ENCODE measurements at regions not wholly inside any gene's neighbourhood (a gene's known extent, or its start where the extent isn't known, plus 50 kb on each side); places are given as distances from the start of the nearest gene placed in this dataset.

DNA sequence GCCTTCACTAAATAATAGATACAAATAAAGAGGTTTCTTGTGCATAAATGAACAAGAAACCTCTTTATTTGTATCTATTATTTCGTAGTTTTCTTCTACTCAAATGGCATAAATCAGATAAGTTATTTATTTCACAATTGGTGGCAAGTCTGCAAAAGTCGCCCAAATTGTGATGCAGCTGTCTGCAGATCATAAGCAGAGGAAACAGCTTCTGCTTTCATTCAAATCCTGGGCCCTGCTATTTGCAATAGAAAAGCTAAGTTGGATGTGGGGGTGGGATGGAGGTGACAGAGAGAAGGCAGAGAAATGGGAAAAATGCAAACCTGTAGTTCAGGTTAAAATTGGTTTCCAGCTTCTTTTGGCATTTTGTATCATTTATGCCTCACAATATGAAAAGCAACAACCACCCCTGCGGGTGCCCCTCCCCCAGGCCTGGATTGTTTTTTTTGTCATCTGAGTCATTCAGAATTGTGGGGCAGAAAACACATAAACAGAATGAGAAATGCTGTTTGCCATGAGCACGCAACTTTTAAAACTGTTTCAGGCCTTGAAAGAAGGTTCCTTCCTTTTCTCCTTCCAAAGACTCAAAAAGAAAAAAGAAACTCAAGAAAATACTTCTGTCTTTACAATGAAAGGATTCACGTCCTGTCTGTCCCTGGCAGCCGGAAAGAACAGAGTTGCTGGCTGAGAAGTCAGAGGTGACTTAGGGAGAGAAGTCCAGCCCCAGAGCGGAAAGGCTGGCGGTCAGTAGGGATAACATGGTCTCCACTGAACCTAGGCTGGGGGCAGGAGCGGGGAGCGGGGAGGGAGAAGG lies 132.9 kb downstream of the BAMBI start:
- DNase-seq (ENCODE audit: extremely low read depth in 1 of 2, low read depth in 1 of 2), result no peak

DNA sequence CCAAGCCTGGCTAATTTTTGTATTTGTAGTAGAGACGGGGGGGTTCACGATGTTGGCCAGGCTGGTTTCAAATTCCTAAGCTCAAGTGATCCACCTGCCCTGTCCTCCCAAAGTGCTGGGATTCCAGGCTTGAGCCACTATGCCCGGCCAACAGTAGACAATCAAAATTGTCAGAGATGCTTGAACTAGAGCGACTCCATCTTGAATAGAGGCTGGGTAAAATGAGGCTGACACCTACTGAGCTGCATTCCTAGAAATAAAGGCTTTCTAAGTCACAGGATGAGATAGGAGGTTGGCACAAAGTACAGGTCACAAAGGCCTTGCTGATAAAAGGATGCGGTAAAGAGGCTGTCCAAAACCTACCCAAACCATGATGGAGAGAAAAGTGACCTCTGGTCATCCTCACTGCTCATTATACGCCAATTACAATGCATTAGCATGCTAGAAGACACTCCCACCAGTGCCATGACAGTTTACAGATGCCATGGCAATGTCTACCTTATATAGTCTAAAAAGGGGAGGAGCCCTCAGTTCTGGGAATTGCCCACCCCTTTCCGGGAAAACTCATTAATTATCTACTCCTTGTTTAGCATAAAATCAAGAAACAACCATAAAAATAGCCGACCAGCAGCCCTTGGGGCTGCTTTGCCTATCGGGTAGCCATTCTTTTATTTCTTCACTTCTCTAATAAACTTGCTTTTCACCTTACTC lies 134.5 kb downstream of the BAMBI start:
- DNase-seq (ENCODE audit: extremely low read depth in 1 of 2, low read depth in 1 of 2), result no peak

- DNase-seq (ENCODE audit: extremely low read depth in 1 of 2, low read depth in 1 of 2), result no peak
These were observed 135.4 kb downstream of the BAMBI start for GRCh38 chr10:28812384-28813372.

GRCh38 chr10:28815681-28816080 lies 138.4 kb downstream of the BAMBI start:
- DNase-seq (ENCODE audit: extremely low read depth in 1 of 2, low read depth in 1 of 2), result no peak

- DNase-seq (ENCODE audit: extremely low read depth in 1 of 2, low read depth in 1 of 2), result no peak
These were observed 145.6 kb downstream of the BAMBI start for GRCh38 chr10:28822719-28823464.

DNA sequence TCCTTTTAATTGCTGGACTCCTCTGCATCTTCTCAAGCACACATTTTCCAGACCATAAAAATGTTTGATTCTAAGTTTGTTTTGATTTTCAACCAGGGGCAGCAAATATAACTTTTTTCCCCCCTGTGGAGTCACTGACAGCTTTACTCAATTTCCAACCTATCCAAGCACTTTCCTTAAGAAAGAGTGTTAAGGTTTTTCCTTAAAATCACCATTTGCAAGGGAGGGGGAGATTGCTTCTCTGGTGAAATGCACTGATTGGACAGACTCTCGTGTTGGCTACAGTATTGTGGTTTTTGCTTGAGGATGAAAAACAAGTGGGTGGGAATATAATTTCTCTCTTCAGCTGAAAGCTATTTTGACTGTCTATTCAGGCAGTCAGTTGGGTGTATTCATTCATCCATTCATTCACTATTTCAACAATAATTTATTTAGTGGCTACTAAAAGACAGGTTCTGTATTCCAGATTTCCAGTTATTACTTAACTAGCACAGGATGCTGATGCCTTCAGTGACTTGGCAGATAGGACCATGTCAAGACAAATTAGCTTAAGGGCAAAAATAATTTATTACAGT lies 146.3 kb downstream of the BAMBI start:
- DNase-seq (ENCODE audit: extremely low read depth in 1 of 2, low read depth in 1 of 2), result no peak

- DNase-seq (ENCODE audit: extremely low read depth in 1 of 2, low read depth in 1 of 2), result no peak
These were observed 156.0 kb downstream of the BAMBI start for GRCh38 chr10:28833313-28833712.

DNA sequence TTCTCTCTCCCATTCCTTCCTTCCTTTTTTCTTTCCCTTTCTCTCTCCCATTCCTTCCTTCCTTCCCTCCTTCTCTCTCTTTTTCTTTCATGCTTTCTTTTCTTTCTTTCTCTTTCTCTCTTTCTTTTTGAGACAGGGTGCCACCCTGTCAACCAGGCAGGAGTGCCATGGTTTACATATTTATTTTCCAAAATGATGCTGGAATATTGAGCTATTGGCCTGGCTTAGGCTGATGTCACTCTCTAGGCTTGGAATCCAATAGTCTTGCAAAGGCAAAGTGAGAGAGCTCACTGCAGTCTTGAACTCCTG lies 159.1 kb downstream of the BAMBI start:
- DNase-seq (ENCODE audit: extremely low read depth in 1 of 2, low read depth in 1 of 2), result no peak

GRCh38 chr10:28837613-28838390 lies 160.5 kb downstream of the BAMBI start:
- DNase-seq (ENCODE audit: extremely low read depth in 1 of 2, low read depth in 1 of 2), result no peak

DNA sequence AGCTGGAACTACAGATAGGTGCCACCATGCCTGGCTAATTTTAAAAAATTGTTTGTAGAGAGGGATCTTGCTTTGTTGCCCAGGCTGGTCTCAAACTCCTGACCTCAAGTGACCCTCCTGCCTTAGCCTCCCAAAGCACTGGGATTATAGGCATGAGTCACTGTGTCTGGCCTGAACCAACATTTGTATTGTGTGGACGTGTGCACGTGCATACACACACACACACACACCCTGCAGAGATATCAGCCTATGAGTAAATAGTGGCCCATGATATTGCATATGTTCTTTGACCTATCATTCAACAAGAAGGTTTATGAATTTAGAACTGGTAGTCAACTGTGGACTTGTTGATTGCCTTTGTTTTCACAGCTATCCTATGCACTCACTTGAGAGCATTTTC lies 161.6 kb downstream of the BAMBI start:
- DNase-seq (ENCODE audit: extremely low read depth in 1 of 2, low read depth in 1 of 2), result no peak

- DNase-seq (ENCODE audit: extremely low read depth in 1 of 2, low read depth in 1 of 2), result no peak
These were observed 162.3 kb downstream of the BAMBI start for GRCh38 chr10:28839600-28840007.

GRCh38 chr10:28840202-28840601 lies 162.9 kb downstream of the BAMBI start:
- DNase-seq (ENCODE audit: extremely low read depth in 1 of 2, low read depth in 1 of 2), result no peak

GRCh38 chr10:28840971-28841370 lies 163.7 kb downstream of the BAMBI start:
- no peak for DNase-seq (ENCODE audit: extremely low read depth in 1 of 2, low read depth in 1 of 2)

DNA sequence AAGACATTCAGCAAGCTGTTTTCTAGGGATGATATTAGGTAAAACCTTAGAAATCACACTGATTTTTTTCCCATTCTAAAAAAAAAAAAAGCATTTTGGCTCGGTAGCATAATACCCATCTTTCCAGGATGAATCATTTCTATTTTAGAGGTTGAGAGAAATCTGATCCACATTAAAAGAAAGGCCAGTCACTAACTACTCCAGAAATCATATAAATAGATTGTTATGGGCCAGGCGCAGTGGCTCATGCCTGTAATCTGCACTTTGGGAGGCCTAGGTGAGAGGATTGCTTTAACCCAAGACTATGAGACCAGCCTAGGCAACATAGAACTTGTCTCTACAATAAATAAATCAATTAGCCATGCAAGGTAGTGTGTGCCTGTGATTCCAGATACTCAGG lies 164.3 kb downstream of the BAMBI start:
- no peak for DNase-seq (ENCODE audit: extremely low read depth in 1 of 2, low read depth in 1 of 2)

DNA sequence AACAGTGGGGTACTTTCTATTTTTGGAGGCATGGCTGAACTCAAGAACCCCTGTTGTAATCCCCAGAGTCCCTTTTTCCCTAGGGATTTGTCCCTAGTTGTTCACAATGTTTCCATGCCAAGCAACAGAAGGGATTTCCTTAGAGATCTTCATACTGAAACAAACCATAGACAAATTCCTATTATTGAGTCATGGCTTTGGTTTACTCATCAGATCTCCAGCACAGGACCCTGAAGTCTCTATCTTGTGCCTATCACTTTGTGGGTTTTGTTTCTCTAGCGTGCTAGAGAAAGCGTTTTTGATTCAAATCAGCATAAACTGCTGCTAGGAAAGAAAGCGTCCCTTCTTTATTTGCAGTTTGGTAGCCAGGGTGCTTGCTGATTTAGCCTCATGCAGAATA lies 165.0 kb downstream of the BAMBI start:
- no peak for DNase-seq (ENCODE audit: extremely low read depth in 1 of 2, low read depth in 1 of 2)

DNA sequence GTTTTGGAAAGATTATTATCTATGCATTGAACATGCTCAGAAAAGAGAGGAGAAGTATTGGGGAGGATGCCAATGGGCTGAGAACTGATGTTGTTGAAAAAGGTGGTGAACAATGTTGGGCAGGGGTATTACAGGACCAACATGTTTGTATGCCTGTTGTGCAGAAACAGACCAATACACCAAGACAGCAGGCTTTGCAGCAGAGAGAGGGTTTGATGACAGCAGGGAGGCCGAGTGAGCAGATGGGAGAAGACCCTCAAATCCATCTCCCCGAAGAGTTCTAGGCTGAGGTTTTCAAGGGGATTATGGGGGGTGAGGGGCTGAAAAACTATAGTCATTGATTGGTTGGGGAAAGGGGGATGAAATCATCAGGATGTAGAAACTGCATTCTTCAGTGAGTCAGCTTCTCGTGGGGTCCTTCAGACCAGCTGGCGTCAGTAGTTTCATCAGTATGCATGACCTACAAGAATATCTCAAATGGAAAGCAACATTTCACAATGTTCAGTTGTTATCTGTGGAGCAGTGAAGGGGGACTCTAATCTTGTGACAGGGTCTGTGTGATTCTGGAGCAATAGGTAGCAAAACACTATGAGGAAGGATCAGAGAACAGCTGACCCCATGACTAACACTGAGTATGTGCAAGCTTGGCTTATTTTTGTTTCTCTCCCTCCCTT lies 167.8 kb downstream of the BAMBI start:
- no peak for DNase-seq (ENCODE audit: extremely low read depth in 1 of 2, low read depth in 1 of 2)

DNA sequence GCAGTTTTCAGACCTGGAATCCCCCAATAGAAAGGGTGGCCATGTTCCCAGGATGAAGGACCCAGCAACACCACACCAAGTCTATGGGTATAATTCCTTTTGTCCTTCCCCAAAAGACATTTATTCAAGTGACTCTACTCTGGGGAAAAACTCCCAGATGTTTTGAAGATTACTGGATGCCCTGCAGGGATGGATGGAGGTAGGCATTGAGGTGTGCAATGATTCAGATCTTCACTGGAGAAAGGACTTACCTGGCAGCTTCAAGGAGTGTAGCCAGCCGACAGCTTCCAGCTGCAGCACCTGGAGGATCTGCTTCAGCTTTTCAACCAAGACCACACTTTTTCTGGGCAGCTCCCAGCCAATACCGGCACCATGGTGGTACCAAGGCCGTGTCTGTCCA lies 172.0 kb downstream of the BAMBI start:
- no peak for DNase-seq (ENCODE audit: extremely low read depth in 1 of 2, low read depth in 1 of 2)

- no peak for DNase-seq (ENCODE audit: extremely low read depth in 1 of 2, low read depth in 1 of 2)
These were observed 172.5 kb downstream of the BAMBI start for GRCh38 chr10:28849821-28850220.

DNA sequence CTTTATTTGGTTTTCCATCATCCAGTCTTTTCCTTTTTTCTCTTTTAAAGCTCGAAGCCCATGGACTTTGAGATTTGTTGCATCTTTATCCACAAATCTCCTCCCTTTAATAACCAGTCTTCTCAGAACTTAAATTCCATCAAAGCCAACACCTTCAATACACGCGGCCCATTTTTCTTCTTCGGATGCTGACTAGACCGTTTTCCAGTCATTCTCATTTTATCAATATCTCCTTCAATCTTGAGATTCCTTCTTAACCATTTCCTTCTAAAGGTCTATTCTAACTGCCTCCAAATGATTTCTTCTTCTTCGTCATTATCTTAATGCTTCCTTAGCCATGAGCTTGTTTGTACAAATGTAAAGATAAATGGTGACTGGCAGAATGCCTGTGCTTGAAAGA lies 173.5 kb downstream of the BAMBI start:
- no peak for DNase-seq (ENCODE audit: extremely low read depth in 1 of 2, low read depth in 1 of 2)

Data from stimulated activated CD8-positive, alpha-beta memory T cell treated with anti-CD3 and anti-CD28 coated beads, Interleukin-7, amount 100 ng/mL, for 48 hours (primary cell).